Cardiac fibroblast (primary cell): ENCODE measurements at regions not wholly inside any gene's neighbourhood (a gene's known extent, or its start where the extent isn't known, plus 50 kb on each side); places are given as distances from the start of the nearest gene placed in this dataset.

ENCODE experiments used
- DNase-seq, 2 donors: peaks; one replicate each; pipeline versions ENCODE4 v3.0.0 to v3.0.0-alpha.2; 2010; ENCODE audit warnings: low read depth in 2 of 2
- H3K4me3 ChIP-seq, 2 donors: replicated peaks in 1 of 2; 1 replicate in 1 of 2; 2 replicates in 1 of 2; pipeline ENCODE4 v1.5.1; 2011; ENCODE audit warnings: low read depth in 2 of 2, low read length in 2 of 2, mild to moderate bottlenecking in 2 of 2, moderate library complexity in 1 of 2
- TF ChIP-seq, protein P1 (sequence below): IDR thresholded peaks from one replicate; pipeline ENCODE4 v1.5.1; 2011; ENCODE audit warnings: low read depth, mild to moderate bottlenecking, low read length, inconsistent platforms

DNA sequence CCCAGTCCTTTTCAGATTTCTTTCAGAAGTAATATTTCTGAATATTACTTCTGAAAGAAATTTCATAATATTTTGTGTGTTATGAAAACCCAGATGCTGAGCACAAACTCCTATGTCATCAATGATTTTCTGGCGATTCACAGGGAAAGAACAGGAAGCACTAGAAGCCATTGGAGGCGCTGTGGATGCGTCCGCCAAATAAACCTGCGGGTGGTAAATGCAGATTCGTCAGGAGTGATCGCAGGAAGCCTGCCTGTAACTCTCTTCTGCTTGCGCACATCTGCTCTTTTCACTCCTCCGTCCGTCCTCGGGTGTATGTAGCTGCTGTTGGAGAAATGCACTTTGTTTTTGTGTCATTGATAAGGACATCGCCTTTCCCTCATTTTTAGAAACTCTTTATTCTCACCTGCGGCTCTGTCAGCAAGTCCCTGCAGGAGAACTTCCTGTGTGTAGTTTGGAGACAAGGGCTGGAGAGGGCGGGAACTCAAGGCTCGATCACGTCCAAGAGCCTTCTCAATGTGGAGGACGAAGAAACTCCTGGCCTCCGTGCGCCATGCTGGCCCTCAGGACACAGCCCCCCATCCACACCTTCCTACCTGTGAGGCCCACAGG, 483.8 kb downstream of the GALR1 start:
- no peak for DNase-seq
- TF ChIP-seq, protein P1, sequence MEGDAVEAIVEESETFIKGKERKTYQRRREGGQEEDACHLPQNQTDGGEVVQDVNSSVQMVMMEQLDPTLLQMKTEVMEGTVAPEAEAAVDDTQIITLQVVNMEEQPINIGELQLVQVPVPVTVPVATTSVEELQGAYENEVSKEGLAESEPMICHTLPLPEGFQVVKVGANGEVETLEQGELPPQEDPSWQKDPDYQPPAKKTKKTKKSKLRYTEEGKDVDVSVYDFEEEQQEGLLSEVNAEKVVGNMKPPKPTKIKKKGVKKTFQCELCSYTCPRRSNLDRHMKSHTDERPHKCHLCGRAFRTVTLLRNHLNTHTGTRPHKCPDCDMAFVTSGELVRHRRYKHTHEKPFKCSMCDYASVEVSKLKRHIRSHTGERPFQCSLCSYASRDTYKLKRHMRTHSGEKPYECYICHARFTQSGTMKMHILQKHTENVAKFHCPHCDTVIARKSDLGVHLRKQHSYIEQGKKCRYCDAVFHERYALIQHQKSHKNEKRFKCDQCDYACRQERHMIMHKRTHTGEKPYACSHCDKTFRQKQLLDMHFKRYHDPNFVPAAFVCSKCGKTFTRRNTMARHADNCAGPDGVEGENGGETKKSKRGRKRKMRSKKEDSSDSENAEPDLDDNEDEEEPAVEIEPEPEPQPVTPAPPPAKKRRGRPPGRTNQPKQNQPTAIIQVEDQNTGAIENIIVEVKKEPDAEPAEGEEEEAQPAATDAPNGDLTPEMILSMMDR = no peak
- no peak overlapping the region for H3K4me3 ChIP-seq

DNA sequence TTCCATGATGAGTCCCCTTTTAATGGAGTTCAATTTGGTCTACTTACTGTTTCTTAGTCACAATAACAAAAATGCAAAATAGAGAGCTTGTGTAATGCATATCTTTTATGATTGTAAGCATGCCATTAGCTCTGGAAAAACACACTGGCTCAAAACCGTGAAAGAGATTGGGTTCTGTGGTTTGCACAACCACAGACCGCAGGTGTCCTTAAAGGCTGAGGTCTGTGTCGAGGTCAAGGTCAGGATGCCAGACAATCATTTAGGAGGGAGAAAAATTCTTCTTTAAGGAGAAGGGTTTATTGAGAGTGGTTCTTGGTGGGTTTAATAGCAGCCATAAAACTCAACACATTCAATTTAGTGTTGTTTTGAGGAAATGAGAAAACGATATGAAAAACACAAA, 487.2 kb downstream of the GALR1 start:
- no peak for DNase-seq
- TF ChIP-seq, protein P1 = no peak

DNA sequence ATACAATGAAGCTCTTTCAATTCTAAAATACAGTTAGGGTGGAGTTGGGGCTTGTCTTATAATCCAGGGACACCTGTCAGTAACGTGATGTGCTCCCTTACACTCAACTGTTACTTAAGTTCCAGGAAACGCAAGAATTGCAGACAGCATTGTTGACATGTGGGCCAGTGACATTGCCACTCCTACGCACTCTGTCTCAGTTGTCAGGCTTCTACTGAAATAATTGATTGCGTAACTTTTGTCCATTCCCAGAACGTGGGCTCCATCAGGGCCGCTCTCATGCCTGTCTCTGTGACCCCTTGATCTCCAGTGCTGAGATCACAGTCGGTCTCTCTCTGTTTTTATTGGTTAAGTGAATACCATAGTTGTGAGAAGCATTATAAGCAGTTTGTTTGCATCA, 487.8 kb downstream of the GALR1 start:
- no peak for DNase-seq
- no peak overlapping the region for H3K4me3 ChIP-seq
- TF ChIP-seq, protein P1 = no peak

More for the DNA sequence above, 487.2 kb downstream of the GALR1 start:
- H3K4me3 ChIP-seq = no peak overlapping the region

DNA sequence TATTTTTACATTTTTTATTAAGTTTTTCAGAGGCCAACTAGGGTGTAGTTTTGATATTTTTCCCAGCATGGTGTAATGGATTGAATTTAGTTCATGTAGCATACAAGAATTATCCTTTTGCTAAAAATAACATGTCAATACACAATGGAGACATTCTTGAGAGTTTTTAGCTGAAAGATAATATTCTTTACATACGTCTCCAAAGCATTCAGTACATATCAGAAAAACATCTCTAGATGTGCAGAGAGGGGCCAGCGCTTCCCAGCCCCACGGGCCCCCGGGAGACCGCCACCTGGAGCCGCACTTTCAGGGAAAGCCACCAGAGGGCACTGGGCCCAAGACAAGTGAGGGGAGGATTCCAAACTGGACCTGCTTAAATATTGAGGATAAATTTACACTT, 499.4 kb downstream of the GALR1 start:
- TF ChIP-seq, protein P1 = no peak
- DNase-seq = peak in 1 of 2 donors; percentile 1
- no peak overlapping the region for H3K4me3 ChIP-seq

DNA sequence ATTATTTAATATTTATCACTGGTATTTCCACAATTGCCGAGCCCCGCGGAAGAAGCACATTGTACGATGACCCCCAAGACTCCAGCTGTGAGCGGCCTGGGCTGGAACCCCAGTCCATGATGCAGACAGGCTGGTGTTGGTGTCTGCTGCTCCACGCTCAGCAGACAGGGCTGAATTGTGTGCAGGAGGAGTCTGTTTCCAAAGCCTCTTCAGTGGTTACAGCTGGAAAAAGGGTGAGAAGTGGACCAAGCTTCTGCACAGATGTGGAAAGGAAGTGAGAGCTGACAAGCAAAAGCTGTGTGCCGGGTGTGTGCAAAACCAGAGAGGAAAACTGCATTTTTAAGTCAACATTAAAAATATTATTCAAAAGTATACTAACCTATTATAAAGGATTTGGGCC, 500.4 kb downstream of the GALR1 start:
- no peak overlapping the region for H3K4me3 ChIP-seq
- no peak for DNase-seq
- TF ChIP-seq, protein P1 = no peak

DNA sequence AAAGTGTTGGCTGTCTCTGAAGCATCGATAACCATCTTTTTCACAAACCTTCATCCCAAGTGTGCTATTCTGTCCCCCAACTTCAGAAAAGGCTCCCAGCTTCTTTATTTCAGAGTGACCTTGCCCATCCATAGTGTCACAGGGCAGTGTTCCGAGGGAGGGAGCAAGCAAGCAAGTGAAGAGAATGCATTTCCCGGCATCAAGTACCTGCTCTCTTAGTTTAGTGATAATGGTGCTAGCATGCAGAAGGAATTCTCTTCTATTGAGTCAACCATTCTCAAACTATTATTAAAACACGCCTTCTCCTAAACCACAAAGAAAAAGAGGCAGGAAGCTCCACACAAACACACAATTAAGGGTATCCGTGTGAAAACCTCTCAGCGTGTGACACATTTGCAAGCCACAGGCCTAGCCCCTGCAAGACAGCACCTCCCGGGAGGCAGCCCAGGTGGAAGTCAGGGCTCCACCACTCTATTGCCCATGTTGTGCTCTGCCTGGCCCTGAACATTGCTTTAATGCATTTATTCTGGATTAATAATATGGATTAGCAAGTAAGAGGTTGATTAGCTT, 504.9 kb downstream of the GALR1 start:
- H3K4me3 ChIP-seq = no peak overlapping the region
- DNase-seq = no peak
- TF ChIP-seq, protein P1 = no peak

DNA sequence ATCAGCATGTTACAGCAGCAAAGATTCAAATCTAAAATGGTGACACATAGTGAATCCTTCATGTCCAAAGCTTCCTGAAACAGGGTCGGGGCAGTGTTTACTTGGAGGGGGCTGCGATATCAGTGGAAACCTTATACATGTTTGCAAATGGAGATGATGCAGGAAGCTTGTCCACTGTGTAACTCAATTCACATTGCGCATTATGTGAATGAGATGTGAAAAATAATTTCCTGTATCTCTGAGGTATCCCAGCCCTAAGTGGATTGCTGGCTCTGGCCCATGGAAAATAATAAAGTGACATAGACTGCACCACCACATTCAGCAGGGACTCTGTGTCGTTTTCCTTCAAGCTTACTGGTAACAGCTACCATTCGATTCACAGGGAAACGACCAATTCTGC, 505.5 kb downstream of the GALR1 start:
- TF ChIP-seq, protein P1 = no peak
- no peak for DNase-seq
- no peak overlapping the region for H3K4me3 ChIP-seq
